T-cell (primary cell): ENCODE measurements at regions not wholly inside any gene's neighbourhood (a gene's known extent, or its start where the extent isn't known, plus 50 kb on each side); places are given as distances from the start of the nearest gene placed in this dataset.

Source experiments
- ATAC-seq, 4 experiments: fragments of 200-7000 bp in 3 of 4; fragments of 150-1000 bp in 1 of 4; cut with Tn5 transposase; replicated peaks in 1 of 4; 1 replicate in 3 of 4; 2 replicates in 1 of 4; pipeline ENCODE4 v1.10.0; 2021; ENCODE audit warnings: moderate library complexity in 3 of 4, mild to moderate bottlenecking in 2 of 4, moderate number of reproducible peaks in 1 of 4
- CTCF ChIA-PET, 2 donors: fragments of 300-600 bp; sonication (Branson Sonifier 250); formaldehyde crosslinking; loops; one replicate each; lab custom pipeline; 2022; ENCODE audit warnings: antibody characterized with exemption in 2 of 2; lab: Charles Lee
- POLR2A ChIA-PET, 2 donors: fragments of 300-600 bp; sonication (Branson Sonifier 250); formaldehyde crosslinking; loops; one replicate each; lab custom pipeline; 2022; ENCODE audit warnings: antibody characterized with exemption in 2 of 2; lab: Charles Lee
- DNase-seq, 35 experiments: peaks; one replicate each; pipeline versions ENCODE4 v3.0.0 to v3.0.0-alpha.2; 2013 to 2023
- H3K27ac ChIP-seq: one replicate; pipeline ENCODE4 v1.5.1; 2013; ENCODE audit warnings: low read length
- H3K27me3 ChIP-seq, 2 experiments: replicated peaks in 1 of 2; 1 replicate in 1 of 2; 2 replicates in 1 of 2; pipeline versions ENCODE4 v1.6.1 to v1.7.0; 2013; ENCODE audit warnings: low read length in 1 of 2, mixed read lengths in 1 of 2; ENCODE audit not compliant: control insufficient read depth in 2 of 2, insufficient read depth in 2 of 2; ENCODE audit errors: extremely low read depth in 1 of 2
- H3K36me3 ChIP-seq, 2 donors: 1 replicate in 1 of 2; 2 replicates in 1 of 2; pipeline versions ENCODE4 v1.6.1 to v1.7.0; 2013; ENCODE audit warnings: low read length in 1 of 2; ENCODE audit not compliant: control insufficient read depth in 2 of 2, insufficient read depth in 1 of 2; ENCODE audit errors: extremely low read depth in 1 of 2
- H3K4me1 ChIP-seq, 2 experiments: 1 replicate in 1 of 2; 2 replicates in 1 of 2; pipeline versions ENCODE4 v1.6.1 to v1.7.0; 2013; ENCODE audit warnings: low read length in 2 of 2, mixed read lengths in 1 of 2; ENCODE audit not compliant: insufficient read depth in 2 of 2, control insufficient read depth in 1 of 2; ENCODE audit errors: extremely low read depth in 1 of 2
- H3K4me3 ChIP-seq, 2 donors: 1 replicate in 1 of 2; 2 replicates in 1 of 2; pipeline versions ENCODE4 v1.5.1 to v1.7.0; 2013; ENCODE audit warnings: mild to moderate bottlenecking in 2 of 2, low read length in 1 of 2, moderate library complexity in 1 of 2; ENCODE audit not compliant: control insufficient read depth in 1 of 2; ENCODE audit errors: extremely low read depth in 1 of 2
- H3K9me3 ChIP-seq: 2 replicates; pipeline ENCODE4 v1.7.0; 2013
- H3K27ac Mint-ChIP-seq, 2 donors: one replicate each; pipeline ENCODE4 v1.8.0; 2020 to 2021; ENCODE audit warnings: mild to moderate bottlenecking in 2 of 2, mixed read lengths in 2 of 2
- H3K27me3 Mint-ChIP-seq, 2 donors: one replicate each; pipeline ENCODE4 v1.8.0; 2021 to 2022; ENCODE audit warnings: mixed read lengths in 2 of 2
- H3K36me3 Mint-ChIP-seq: one replicate; pipeline ENCODE4 v1.8.0; 2021; ENCODE audit warnings: mixed read lengths
- H3K4me1 Mint-ChIP-seq, 3 donors: one replicate each; pipeline ENCODE4 v1.8.0; 2020 to 2022; ENCODE audit warnings: mixed read lengths in 3 of 3, mild to moderate bottlenecking in 1 of 3
- H3K4me3 Mint-ChIP-seq, 3 donors: one replicate each; pipeline ENCODE4 v1.8.0; 2020 to 2022; ENCODE audit warnings: mild to moderate bottlenecking in 3 of 3, mixed read lengths in 3 of 3, moderate library complexity in 3 of 3
- H3K9me3 Mint-ChIP-seq, 3 donors: one replicate each; pipeline ENCODE4 v1.8.0; 2020 to 2022; ENCODE audit warnings: mixed read lengths in 3 of 3
- WGBS: methylation state at CpG from one replicate; pipeline ENCODE4 v1.1.5; 2013; ENCODE audit warnings: missing lambda C conversion rate; ENCODE audit not compliant: insufficient coverage; 5-methylcytosine and 5-hydroxymethylcytosine counted together

GRCh38 chr4:11739992-11740391 lies 311.3 kb upstream of the HS3ST1 start:
- no CpG with 5 or more reads among the region's 1 CpG for WGBS
- Mint-ChIP-seq H3K36me3 (no peaks in the 10 kb centered on the region), H3K9me3 (no peaks in the 10 kb centered on the region), H3K4me1 (no peaks in the 10 kb centered on the region), H3K4me3 (no peak overlapping the region), H3K27ac (no peak overlapping the region), H3K27me3 (peaks cover 0 to 7% of the 10 kb centered on the region in 2 donors)
- Histone ChIP-seq H3K27ac (no peak overlapping the region), H3K27me3 (no peaks in the 10 kb centered on the region), H3K36me3 (no peaks in the 10 kb centered on the region), H3K9me3 (no peaks in the 10 kb centered on the region), H3K4me3 (no peak overlapping the region), H3K4me1 (no peaks in the 10 kb centered on the region)
- no peak for DNase-seq
- ATAC-seq = no peak
- POLR2A ChIA-PET = no interaction called here
- CTCF ChIA-PET = no interaction called here

- Mint-ChIP-seq H3K27ac (no peak overlapping the region), H3K36me3 (no peaks in the 10 kb centered on the region), H3K27me3 (peaks cover 0 to 4% of the 10 kb centered on the region in 2 donors), H3K9me3 (no peaks in the 10 kb centered on the region), H3K4me3 (no peak overlapping the region), H3K4me1 (no peaks in the 10 kb centered on the region)
- CTCF ChIA-PET = no interaction called here
- Histone ChIP-seq H3K27me3 (no peaks in the 10 kb centered on the region), H3K36me3 (no peaks in the 10 kb centered on the region), H3K9me3 (no peaks in the 10 kb centered on the region), H3K4me3 (no peak overlapping the region), H3K4me1 (no peaks in the 10 kb centered on the region), H3K27ac (no peak overlapping the region)
- DNase-seq (no peak), ATAC-seq (no peak)
- POLR2A ChIA-PET = no interaction called here
- WGBS = no CpG with 5 or more reads among the region's 2 CpGs
Observed at GRCh38 chr4:11736978-11737377, 308.3 kb upstream of the HS3ST1 start.

GRCh38 chr4:11735651-11736050 lies 307.0 kb upstream of the HS3ST1 start:
- ATAC-seq (no peak), DNase-seq (no peak)
- Mint-ChIP-seq H3K36me3 (no peaks in the 10 kb centered on the region), H3K27ac (no peak overlapping the region), H3K27me3 (peaks cover 0 to 4% of the 10 kb centered on the region in 2 donors), H3K4me3 (no peak overlapping the region), H3K9me3 (no peaks in the 10 kb centered on the region), H3K4me1 (no peaks in the 10 kb centered on the region)
- H3K27ac ChIP-seq = no peak overlapping the region
- H3K27me3 ChIP-seq = no peaks in the 10 kb centered on the region
- H3K4me1 ChIP-seq = no peaks in the 10 kb centered on the region
- CTCF ChIA-PET = no interaction called here
- POLR2A ChIA-PET = no interaction called here
- no peak overlapping the region for H3K4me3 ChIP-seq
- no peaks in the 10 kb centered on the region for H3K9me3 ChIP-seq
- H3K36me3 ChIP-seq = no peaks in the 10 kb centered on the region

GRCh38 chr4:11732155-11732554 lies 303.5 kb upstream of the HS3ST1 start:
- Histone ChIP-seq H3K4me1 (no peaks in the 10 kb centered on the region), H3K27me3 (no peaks in the 10 kb centered on the region), H3K9me3 (no peaks in the 10 kb centered on the region), H3K36me3 (no peaks in the 10 kb centered on the region), H3K4me3 (no peak overlapping the region), H3K27ac (no peak overlapping the region)
- Mint-ChIP-seq H3K27me3 (no peaks in the 10 kb centered on the region), H3K4me1 (no peaks in the 10 kb centered on the region), H3K27ac (no peak overlapping the region), H3K9me3 (no peaks in the 10 kb centered on the region), H3K4me3 (no peak overlapping the region), H3K36me3 (no peaks in the 10 kb centered on the region)
- ATAC-seq = no peak
- DNase-seq = no peak
- WGBS = 86% methylated on average over 3 of the region's 4 CpGs
- CTCF ChIA-PET = interaction anchor here in 1 of 2 donors (0.7 kb wide), 1 partner anchor 11 kb away, joined by 3 read pairs; no protein-coding TSS in a partner anchor
- POLR2A ChIA-PET = no interaction called here

- no peaks in the 10 kb centered on the region for H3K4me1 ChIP-seq
- no peaks in the 10 kb centered on the region for H3K36me3 Mint-ChIP-seq
- no peaks in the 10 kb centered on the region for H3K9me3 ChIP-seq
- H3K36me3 ChIP-seq = no peaks in the 10 kb centered on the region
- CTCF ChIA-PET = no interaction called here
- no peak overlapping the region for H3K4me3 ChIP-seq
- ATAC-seq = no peak
- no CpG with 5 or more reads among the region's 1 CpG for WGBS
- POLR2A ChIA-PET = no interaction called here
- H3K27ac ChIP-seq = no peak overlapping the region
- H3K27me3 Mint-ChIP-seq = no peaks in the 10 kb centered on the region
- no peaks in the 10 kb centered on the region for H3K4me1 Mint-ChIP-seq
- DNase-seq = no peak
- H3K27me3 ChIP-seq = no peaks in the 10 kb centered on the region
- no peak overlapping the region for H3K27ac Mint-ChIP-seq
- H3K4me3 Mint-ChIP-seq = no peak overlapping the region
- no peaks in the 10 kb centered on the region for H3K9me3 Mint-ChIP-seq
Observed at GRCh38 chr4:11730545-11730944, 301.9 kb upstream of the HS3ST1 start.

GRCh38 chr4:11729548-11729947 lies 300.9 kb upstream of the HS3ST1 start:
- no peak for ATAC-seq
- WGBS = no CpG with 5 or more reads among the region's 1 CpG
- no peaks in the 10 kb centered on the region for H3K4me1 Mint-ChIP-seq
- H3K4me1 ChIP-seq = no peaks in the 10 kb centered on the region
- POLR2A ChIA-PET = no interaction called here
- no peaks in the 10 kb centered on the region for H3K9me3 Mint-ChIP-seq
- H3K4me3 ChIP-seq = no peak overlapping the region
- H3K27ac ChIP-seq = no peak overlapping the region
- no peak for DNase-seq
- H3K27me3 ChIP-seq = no peaks in the 10 kb centered on the region
- no peak overlapping the region for H3K27ac Mint-ChIP-seq
- no peaks in the 10 kb centered on the region for H3K36me3 ChIP-seq
- CTCF ChIA-PET = no interaction called here
- H3K9me3 ChIP-seq = no peaks in the 10 kb centered on the region
- H3K4me3 Mint-ChIP-seq = no peak overlapping the region
- H3K27me3 Mint-ChIP-seq = no peaks in the 10 kb centered on the region
- H3K36me3 Mint-ChIP-seq = no peaks in the 10 kb centered on the region

- ATAC-seq (no peak), DNase-seq (no peak)
- no CpG with 5 or more reads among the region's 3 CpGs for WGBS
- no peaks in the 10 kb centered on the region for H3K9me3 ChIP-seq
- H3K27ac ChIP-seq = no peak overlapping the region
- no peaks in the 10 kb centered on the region for H3K9me3 Mint-ChIP-seq
- H3K4me1 ChIP-seq = no peaks in the 10 kb centered on the region
- H3K36me3 ChIP-seq = no peaks in the 10 kb centered on the region
- no peak overlapping the region for H3K4me3 Mint-ChIP-seq
- no peaks in the 10 kb centered on the region for H3K27me3 ChIP-seq
- no peak overlapping the region for H3K27ac Mint-ChIP-seq
- ChIA-PET POLR2A (no interaction called here), CTCF (no interaction called here)
- no peaks in the 10 kb centered on the region for H3K4me1 Mint-ChIP-seq
- no peaks in the 10 kb centered on the region for H3K36me3 Mint-ChIP-seq
- H3K4me3 ChIP-seq = no peak overlapping the region
- H3K27me3 Mint-ChIP-seq = peaks cover 4 to 6% of the 10 kb centered on the region in 2 donors
Observed at GRCh38 chr4:11727903-11728564, 299.3 kb upstream of the HS3ST1 start.
